ENCODE measurements at regions not wholly inside any gene's neighbourhood (a gene's known extent, or its start where the extent isn't known, plus 50 kb on each side); places are given as distances from the start of the nearest gene placed in this dataset.

DNA sequence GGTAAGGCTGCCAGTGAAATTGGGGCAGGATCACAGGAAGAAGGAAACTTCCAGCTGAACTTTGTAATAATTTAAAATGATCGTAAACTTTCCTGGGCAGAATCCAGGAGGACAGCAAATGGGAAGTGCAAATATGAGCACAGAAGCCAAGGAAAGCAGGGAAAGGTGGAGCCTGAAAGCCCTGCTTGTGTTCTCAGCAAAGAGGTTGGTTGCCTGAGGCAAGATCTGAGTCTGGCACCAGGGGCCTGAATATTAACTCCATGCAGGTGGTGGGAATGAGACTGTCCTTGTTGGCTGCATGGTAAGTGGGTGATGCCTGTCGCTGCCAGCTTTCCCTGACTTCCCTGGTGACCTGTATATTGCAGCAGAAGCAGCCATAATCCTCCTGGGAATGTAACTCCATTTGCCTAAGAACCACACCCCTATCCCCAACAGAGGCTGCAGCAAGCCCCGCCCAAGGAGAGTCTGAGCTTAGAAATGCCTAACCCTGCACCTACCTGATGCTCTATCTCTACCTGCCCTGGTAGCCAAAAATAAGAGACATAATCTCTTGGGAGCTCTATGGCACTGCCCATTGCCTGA lies 132.0 kb upstream of the HDX start:
- no peak for TF ChIP-seq CTCF (IDR thresholded peaks at IDR 0.05)
- no peak for TF ChIP-seq POLR2A (IDR thresholded peaks at IDR 0.05)
- no peak for TF ChIP-seq POLR2AphosphoS5 (IDR thresholded peaks at IDR 0.05)
